ENCODE measurements at regions not wholly inside any gene's neighbourhood (a gene's known extent, or its start where the extent isn't known, plus 50 kb on each side); places are given as distances from the start of the nearest gene placed in this dataset.

GRCh38 chr1:228989176-228989575 is 253.9 kb downstream of the RHOU start:
- TF ChIP-seq CTCF (conservative IDR thresholded peaks at IDR 0.05; ENCODE audit: low read depth, low read length) (no peak), EZH2 (IDR thresholded peaks at IDR 0.05; ENCODE audit: borderline replicate concordance, low read depth, low read length, poor library complexity, severe bottlenecking) (no peak)
